NCI-H82 (cell line): ENCODE measurements at regions not wholly inside any gene's neighbourhood (a gene's known extent, or its start where the extent isn't known, plus 50 kb on each side); places are given as distances from the start of the nearest gene placed in this dataset.

Experiments
- DNase-seq: peaks from one replicate; lab custom pipeline; 2025; lab: John Stamatoyannopoulos, UW

GRCh38 chr4:187577941-187578480 lies 417.6 kb upstream of the ZFP42 start:
- no peak for DNase-seq

- DNase-seq: no peak
Measured at GRCh38 chr4:187586892-187587291, 408.7 kb upstream of the ZFP42 start.

- no peak for DNase-seq
Measured at GRCh38 chr4:187598196-187598595, 397.4 kb upstream of the ZFP42 start.

GRCh38 chr4:187602339-187603092 lies 393.1 kb upstream of the ZFP42 start:
- DNase-seq: no peak

- no peak for DNase-seq
Measured at GRCh38 chr4:187603093-187604025, 392.2 kb upstream of the ZFP42 start.

- no peak for DNase-seq
Measured at GRCh38 chr4:187604984-187605383, 390.6 kb upstream of the ZFP42 start.

- peak; percentile 71 for DNase-seq
Measured at GRCh38 chr4:187606581-187606980, 389.0 kb upstream of the ZFP42 start.

- DNase-seq: no peak
Measured at GRCh38 chr4:187608001-187608421, 387.6 kb upstream of the ZFP42 start.

GRCh38 chr4:187612301-187612700 lies 383.3 kb upstream of the ZFP42 start:
- no peak for DNase-seq

- no peak for DNase-seq
Measured at GRCh38 chr4:187613089-187613839, 382.3 kb upstream of the ZFP42 start.

GRCh38 chr4:187615972-187616371 lies 379.6 kb upstream of the ZFP42 start:
- no peak for DNase-seq

- no peak for DNase-seq
Measured at GRCh38 chr4:187617113-187617512, 378.5 kb upstream of the ZFP42 start.

- no peak for DNase-seq
Measured at GRCh38 chr4:187618701-187619281, 376.8 kb upstream of the ZFP42 start.

- DNase-seq: no peak
Measured at GRCh38 chr4:187619319-187619718, 376.3 kb upstream of the ZFP42 start.

GRCh38 chr4:187632260-187632995 lies 363.1 kb upstream of the ZFP42 start:
- no peak for DNase-seq

- DNase-seq: no peak
Measured at GRCh38 chr4:187633245-187633644, 362.3 kb upstream of the ZFP42 start.

- DNase-seq: no peak
Measured at GRCh38 chr4:187656959-187657358, 338.6 kb upstream of the ZFP42 start.

- no peak for DNase-seq
Measured at GRCh38 chr4:187663076-187663475, 332.5 kb upstream of the ZFP42 start.

- no peak for DNase-seq
Measured at GRCh38 chr4:187664011-187664410, 331.6 kb upstream of the ZFP42 start.

- peak; percentile 81 for DNase-seq
Measured at GRCh38 chr4:187665086-187665485, 330.5 kb upstream of the ZFP42 start.

- DNase-seq: no peak
Measured at GRCh38 chr4:187666034-187666433, 329.5 kb upstream of the ZFP42 start.
